HG02981 (cell line): ENCODE measurements at regions not wholly inside any gene's neighbourhood (a gene's known extent, or its start where the extent isn't known, plus 50 kb on each side); places are given as distances from the start of the nearest gene placed in this dataset.

Experiments
- ATAC-seq: cut with Tn5 transposase; IDR thresholded peaks from one replicate; pipeline ENCODE4 v1.9.1; 2021; ENCODE audit warnings: mild to moderate bottlenecking, moderate library complexity; ENCODE audit not compliant: unreplicated experiment

- no peak for ATAC-seq
Observed at GRCh38 chr11:39304586-39304985, 2154.9 kb downstream of the LRRC4C start.

DNA sequence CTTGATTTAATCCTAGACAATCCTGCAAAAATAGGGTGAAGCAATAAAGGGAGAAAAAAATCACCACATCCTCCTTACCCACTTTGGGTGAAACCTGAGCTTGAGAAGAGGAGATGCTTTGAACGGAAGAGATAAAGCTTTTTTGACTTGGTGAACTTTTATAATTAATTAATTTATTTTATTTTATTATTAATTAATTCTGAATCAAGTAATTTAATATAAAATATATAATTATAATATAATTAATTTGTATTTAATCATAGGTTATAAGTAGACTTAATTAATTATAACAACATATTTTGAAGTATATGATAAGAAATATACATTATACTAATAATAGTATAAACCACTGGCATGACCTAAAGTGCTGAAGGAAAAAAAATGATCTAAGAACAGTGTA, 2164.8 kb downstream of the LRRC4C start:
- no peak for ATAC-seq

DNA sequence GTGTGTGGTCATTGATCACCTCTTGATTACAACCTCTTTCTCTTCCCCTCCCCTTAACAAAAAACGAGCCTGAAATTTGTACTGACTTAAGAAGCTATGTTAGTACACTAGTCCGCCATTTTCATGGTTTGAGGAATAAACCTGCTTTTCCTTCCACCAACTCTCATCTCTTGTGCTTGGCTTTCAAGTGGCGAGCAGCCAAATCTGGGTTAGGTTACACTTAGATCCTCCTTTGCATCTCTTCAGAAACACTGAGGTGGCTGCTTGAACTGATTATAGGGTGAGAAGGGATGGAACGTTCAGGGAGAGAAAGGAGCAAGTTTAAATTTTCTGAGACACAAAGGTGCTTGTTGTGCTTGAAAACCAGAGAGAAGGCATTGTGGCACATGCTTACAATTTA, 2171.4 kb downstream of the LRRC4C start:
- ATAC-seq = no peak

GRCh38 chr11:39268176-39268690, 2191.2 kb downstream of the LRRC4C start:
- no peak for ATAC-seq

GRCh38 chr11:39255648-39256047, 2203.8 kb downstream of the LRRC4C start:
- ATAC-seq = no peak

DNA sequence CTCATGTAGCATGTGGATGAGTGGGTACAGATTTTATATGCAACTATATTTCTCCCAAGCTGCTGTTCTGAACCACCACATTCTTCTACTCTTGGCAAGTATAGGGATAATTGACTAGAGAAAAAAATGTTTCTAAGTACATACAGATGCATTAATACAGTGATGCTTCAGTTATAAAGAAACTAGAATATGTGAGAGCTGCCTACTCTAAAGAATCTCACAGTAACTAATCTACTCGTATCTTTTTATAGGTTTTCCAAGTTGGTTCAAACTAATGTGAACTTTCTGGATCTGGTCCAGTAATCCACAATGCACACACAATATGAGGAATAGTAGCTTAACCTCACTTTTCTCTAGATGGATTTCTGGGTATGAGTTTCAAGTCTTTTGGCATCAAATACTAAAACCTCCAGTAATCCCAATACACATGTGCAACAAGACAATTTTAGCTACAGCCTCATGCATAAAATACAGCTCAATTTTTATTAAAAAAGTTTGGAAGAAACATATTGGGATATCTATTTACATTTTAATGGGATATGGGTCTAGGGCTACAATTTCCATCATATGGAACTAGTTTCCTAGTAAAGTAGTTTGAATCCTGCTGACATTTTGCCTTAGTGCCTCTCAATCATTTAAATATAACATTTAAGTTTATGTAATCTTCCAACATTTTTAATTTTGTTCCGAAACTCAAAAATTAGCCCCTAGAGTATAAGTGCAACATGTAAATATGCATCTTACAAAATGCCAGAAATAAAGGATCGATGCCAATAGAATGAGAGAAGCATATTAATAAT, 2209.7 kb downstream of the LRRC4C start:
- ATAC-seq = no peak

GRCh38 chr11:39247570-39248137, 2211.8 kb downstream of the LRRC4C start:
- ATAC-seq = no peak

DNA sequence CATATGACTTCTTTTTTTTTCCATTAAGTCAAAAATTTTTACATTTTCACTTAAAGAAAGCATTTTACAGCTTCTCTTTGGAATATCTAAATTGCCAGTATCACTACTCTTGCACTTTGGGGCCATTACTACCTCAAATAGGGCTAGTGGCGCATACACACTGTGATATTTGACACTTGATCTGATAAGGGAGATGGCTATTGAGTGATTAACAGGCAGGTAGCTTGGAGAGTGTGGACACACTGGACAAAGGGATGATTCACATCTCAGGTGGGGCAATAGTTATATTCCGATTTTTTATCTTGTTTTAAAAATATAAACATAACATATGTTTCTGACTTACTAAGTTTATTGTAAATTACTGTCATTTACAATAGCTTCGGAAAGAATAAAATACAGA, 2219.9 kb downstream of the LRRC4C start:
- no peak for ATAC-seq

DNA sequence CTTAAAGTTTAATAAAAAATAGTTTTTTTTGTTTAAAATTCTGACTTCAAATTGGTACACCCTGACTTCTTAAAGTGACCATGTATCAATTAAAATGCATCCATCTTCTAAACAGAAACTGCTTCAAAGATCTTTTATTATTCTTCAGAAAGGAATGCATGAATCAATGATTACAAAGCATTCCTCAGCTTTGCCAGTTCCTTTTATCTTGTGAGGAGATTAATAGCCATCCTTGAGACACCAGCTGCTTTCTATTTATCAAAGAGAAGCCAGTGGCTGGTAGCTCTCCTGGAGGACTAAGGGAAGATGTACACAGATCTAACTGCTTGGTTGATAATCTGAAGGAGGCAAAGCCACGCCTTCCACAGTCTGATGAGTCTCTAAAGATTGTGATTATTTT, 2222.5 kb downstream of the LRRC4C start:
- ATAC-seq = no peak

GRCh38 chr11:39221550-39222138, 2237.8 kb downstream of the LRRC4C start:
- ATAC-seq = no peak

DNA sequence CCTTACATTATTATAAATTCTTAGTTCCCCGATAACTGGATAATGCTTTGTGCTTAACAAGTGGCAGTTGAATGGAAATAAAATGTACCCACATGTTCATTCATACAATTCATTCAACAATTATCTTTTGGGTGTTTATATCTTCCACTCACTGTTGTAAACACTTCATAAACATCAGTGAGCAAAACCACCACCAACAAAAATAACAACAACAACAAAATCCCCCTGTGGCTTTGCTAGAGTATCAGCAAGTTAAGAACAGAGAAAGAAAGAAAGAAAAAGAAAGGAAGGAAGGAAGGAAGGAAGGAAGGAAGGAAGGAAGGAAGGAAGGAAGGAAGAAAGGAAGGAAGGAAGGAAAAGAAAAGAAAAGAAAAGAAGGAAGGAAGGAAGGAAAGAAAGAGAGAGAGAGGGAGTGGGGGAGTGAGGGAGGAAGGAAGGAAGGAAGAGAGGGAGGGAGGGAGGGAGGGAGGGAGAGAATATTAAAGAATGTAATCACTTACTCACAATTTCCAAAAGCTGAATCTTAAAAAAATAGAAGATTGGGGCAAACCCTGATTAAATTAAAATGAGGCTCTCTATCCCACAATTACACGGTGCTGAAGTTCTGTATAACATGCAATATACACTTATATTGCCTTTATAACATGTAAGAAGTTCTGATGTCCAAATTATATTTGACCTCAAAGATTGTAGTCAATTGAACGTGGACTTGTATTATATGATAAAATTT, 2238.8 kb downstream of the LRRC4C start:
- ATAC-seq = no peak

- ATAC-seq = no peak
Observed at GRCh38 chr11:39220069-39220468, 2239.4 kb downstream of the LRRC4C start.

DNA sequence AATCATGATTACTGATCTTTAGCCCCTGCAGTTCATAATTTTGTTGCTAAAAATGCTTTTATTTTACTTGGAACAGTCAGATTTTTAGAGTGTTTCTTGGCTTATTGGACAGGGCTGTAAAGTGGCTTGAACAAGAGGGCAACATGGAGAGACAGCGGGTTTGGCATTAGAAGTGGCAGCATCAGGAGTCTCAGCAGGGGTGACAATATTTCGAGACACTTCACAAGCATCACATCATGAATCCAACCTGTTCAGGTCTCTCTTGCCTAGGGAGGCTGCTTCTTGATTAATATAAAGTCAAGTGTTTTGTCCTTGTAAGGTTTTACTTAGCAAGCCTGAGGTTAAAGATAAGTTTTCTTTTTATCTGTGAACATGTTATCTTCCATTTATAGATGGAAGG, 2249.5 kb downstream of the LRRC4C start:
- ATAC-seq = no peak

GRCh38 chr11:39205236-39205995, 2254.0 kb downstream of the LRRC4C start:
- no peak for ATAC-seq

DNA sequence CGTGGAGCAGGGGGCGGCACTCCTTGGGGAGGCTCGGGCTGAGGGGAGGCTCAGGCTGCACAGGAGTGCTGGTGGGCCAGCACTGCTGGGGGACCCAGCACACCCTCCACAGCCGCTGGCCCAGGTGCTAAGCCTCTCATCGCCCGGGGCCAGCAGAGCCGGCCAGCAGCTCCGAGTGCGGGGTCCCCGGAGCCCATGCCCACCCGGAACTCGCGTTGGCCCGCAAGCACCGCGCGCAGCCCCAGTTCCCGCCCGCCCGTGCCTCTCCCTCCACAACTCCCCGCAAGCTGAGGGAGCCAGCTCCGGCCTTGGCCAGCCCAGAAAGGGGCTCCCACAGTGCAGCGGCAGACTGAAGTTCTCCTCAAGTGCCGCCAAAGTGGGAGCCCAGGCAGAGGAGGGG, 2266.8 kb downstream of the LRRC4C start:
- ATAC-seq = no peak

GRCh38 chr11:39190751-39191150, 2268.7 kb downstream of the LRRC4C start:
- no peak for ATAC-seq

GRCh38 chr11:39177678-39178077, 2281.8 kb downstream of the LRRC4C start:
- ATAC-seq = no peak

DNA sequence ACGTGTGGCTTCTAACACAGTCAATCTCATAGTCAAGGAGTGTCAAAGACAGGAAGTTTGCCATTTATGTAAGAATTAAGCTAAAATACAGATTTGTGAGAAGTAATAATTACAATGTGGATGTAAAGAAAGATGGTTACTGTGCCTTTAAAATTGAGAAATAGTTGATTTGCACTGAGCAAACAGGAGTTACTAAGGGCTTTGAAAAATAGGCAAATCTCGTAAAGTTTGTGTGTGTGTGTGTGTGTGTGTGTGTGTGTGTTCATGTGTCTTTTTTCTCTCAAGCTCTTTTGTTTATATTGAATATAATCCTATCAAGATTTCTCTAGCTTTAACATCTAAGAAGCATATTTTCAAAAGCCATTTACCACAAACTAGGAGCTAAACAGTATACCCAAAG, 2284.5 kb downstream of the LRRC4C start:
- no peak for ATAC-seq

DNA sequence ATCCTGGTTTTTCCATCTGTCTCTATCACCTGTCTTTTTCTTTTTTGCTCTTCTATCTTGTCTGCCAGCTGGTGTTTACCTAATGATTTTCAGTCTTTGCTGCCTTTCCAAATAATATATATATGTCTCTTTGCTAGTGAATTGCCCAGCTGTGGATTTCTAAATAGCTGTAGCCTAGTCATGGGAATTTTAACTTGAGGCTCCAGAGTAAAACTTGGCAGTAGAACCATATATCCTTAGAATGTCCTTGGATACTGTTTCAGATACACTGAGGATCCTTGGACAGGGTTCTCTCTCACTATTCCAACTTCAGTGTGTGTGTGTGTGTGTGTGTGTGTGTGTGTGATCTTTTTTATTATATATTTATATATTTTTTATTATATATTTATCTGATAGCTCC, 2285.3 kb downstream of the LRRC4C start:
- no peak for ATAC-seq

DNA sequence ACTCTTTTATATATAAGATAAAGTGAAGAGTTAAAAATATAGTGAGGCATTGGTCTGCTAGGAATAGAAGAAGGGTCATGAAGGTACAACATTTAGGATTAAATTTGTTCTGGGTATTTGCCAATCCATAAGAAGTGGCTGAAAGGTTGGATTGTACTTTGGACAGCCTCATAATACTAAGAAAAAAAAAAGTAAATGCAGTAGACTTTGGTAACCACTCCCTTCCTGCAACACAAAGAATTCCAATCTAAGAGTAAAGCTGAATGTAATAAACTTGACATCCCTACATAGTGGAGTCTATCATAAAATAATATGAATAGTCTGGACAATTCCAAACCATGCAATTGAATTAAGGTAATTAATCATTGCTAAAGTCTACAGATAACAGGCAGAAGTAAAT, 2294.4 kb downstream of the LRRC4C start:
- no peak for ATAC-seq

DNA sequence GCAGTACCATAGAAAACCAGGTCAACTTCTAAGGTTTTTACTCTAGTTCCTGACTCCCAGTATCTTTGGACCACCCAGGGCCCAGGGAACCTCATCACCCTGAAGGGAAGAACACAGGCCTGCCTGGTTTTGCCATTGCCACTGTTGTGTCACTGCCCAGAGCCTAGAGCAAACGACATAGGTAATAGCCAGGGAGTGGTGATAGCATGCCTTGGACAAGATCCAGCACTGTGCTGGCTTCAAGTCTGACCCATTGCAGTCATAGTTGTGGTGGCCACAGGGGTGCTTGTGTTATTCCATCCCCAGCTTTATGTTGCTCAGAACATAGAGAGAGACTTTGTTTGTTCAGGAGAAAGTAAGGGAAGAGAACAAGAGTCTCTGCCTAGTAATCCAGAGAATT, 2310.2 kb downstream of the LRRC4C start:
- no peak for ATAC-seq
